ENCODE measurements at regions not wholly inside any gene's neighbourhood (a gene's known extent, or its start where the extent isn't known, plus 50 kb on each side); places are given as distances from the start of the nearest gene placed in this dataset.
"Not testable (repeated sequence)": the region's sequence is repeated elsewhere in the genome, so short reads cannot be mapped to it uniquely, and the experiment has no call there.

GRCh38 chrX:6954836-6955235 lies 192.7 kb upstream of the STS start:
- peaks cover 7 to 28% (median 15%) of the 10 kb centered on the region in 7 donors for H3K9me3 Mint-ChIP-seq
- H3K4me3 Mint-ChIP-seq: no peak overlapping the region

GRCh38 chrX:6946168-6946567 lies 201.3 kb upstream of the STS start:
- no peak for ATAC-seq (ENCODE audit: low read depth in 2 of 2)
- Mint-ChIP-seq H3K4me1 (peaks cover 0 to 3% (median 0%) of the 10 kb centered on the region in 3 donors), H3K4me3 (no peak overlapping the region), H3K27ac (peak overlapping the region in 1 of 6 donors; percentile 71), H3K27me3 (no peaks in the 10 kb centered on the region), H3K36me3 (peaks cover 4 to 10% of the 10 kb centered on the region in 2 donors), H3K9me3 (peaks cover 3 to 21% (median 10%) of the 10 kb centered on the region in 7 donors)
- DNase-seq: no peak

More at GRCh38 chrX:6954836-6955235, 192.7 kb upstream of the STS start:
- peaks cover 10 to 16% of the 10 kb centered on the region in 2 donors for H3K36me3 Mint-ChIP-seq
- H3K4me1 Mint-ChIP-seq: peaks cover 0 to 6% (median 5%) of the 10 kb centered on the region in 3 donors
- no peaks in the 10 kb centered on the region for H3K27me3 Mint-ChIP-seq
- ATAC-seq (ENCODE audit: low read depth in 2 of 2) (no peak), DNase-seq (no peak)
- H3K27ac Mint-ChIP-seq: no peak overlapping the region

- Mint-ChIP-seq H3K27me3 (no peaks in the 10 kb centered on the region), H3K4me3 (no peak overlapping the region), H3K9me3 (peaks cover 0 to 12% (median 4%) of the 10 kb centered on the region in 7 donors), H3K27ac (no peak overlapping the region), H3K4me1 (peaks cover 0 to 3% (median 0%) of the 10 kb centered on the region in 3 donors), H3K36me3 (peaks cover 0 to 6% of the 10 kb centered on the region in 2 donors)
- ATAC-seq (ENCODE audit: low read depth in 2 of 2) (no peak), DNase-seq (no peak)
Measured at GRCh38 chrX:6941041-6941440, 206.5 kb upstream of the STS start.

- H3K9me3 Mint-ChIP-seq; DNase-seq; ATAC-seq (ENCODE audit: low read depth in 2 of 2); H3K27me3 Mint-ChIP-seq; H3K4me3 Mint-ChIP-seq; H3K4me1 Mint-ChIP-seq; H3K27ac Mint-ChIP-seq; H3K36me3 Mint-ChIP-seq: not testable (repeated sequence)
Measured at GRCh38 chrX:6932942-6933341, 214.6 kb upstream of the STS start.

GRCh38 chrX:6930307-6930849 lies 217.1 kb upstream of the STS start:
- Mint-ChIP-seq H3K27me3 (no peaks in the 10 kb centered on the region), H3K36me3 (peaks cover 0 to 4% of the 10 kb centered on the region in 2 donors), H3K4me1 (no peaks in the 10 kb centered on the region), H3K27ac (no peak overlapping the region), H3K4me3 (peak overlapping the region in 1 of 8 donors; percentile 22), H3K9me3 (peaks cover 0 to 4% (median 0%) of the 10 kb centered on the region in 7 donors)
- no peak for DNase-seq
- ATAC-seq (ENCODE audit: low read depth in 2 of 2): no peak

- H3K4me1 Mint-ChIP-seq: peaks cover 0 to 2% (median 0%) of the 10 kb centered on the region in 3 donors
- no peak for DNase-seq
- no peak overlapping the region for H3K27ac Mint-ChIP-seq
- peaks cover 0 to 2% (median 0%) of the 10 kb centered on the region in 7 donors for H3K9me3 Mint-ChIP-seq
- no peaks in the 10 kb centered on the region for H3K27me3 Mint-ChIP-seq
- H3K36me3 Mint-ChIP-seq: no peaks in the 10 kb centered on the region
- no peak overlapping the region for H3K4me3 Mint-ChIP-seq
- ATAC-seq (ENCODE audit: low read depth in 2 of 2): no peak
Measured at GRCh38 chrX:6924443-6925077, 223.0 kb upstream of the STS start.

- no peak overlapping the region for H3K27ac Mint-ChIP-seq
- DNase-seq: no peak
- no peak for ATAC-seq (ENCODE audit: low read depth in 2 of 2)
Measured at GRCh38 chrX:6917666-6918065, 229.8 kb upstream of the STS start.

GRCh38 chrX:6910218-6910617 lies 237.3 kb upstream of the STS start:
- H3K27ac Mint-ChIP-seq: no peak overlapping the region
- peaks cover 0 to 2% (median 0%) of the 10 kb centered on the region in 3 donors for H3K4me1 Mint-ChIP-seq
- no peak overlapping the region for H3K4me3 Mint-ChIP-seq
- peaks cover 0 to 2% of the 10 kb centered on the region in 2 donors for H3K36me3 Mint-ChIP-seq
- ATAC-seq (ENCODE audit: low read depth in 2 of 2): no peak
- no peak for DNase-seq
- no peaks in the 10 kb centered on the region for H3K27me3 Mint-ChIP-seq
- peaks cover 0 to under 1% (median 0%) of the 10 kb centered on the region in 7 donors for H3K9me3 Mint-ChIP-seq

More at GRCh38 chrX:6917666-6918065, 229.8 kb upstream of the STS start:
- Mint-ChIP-seq H3K36me3 (no peaks in the 10 kb centered on the region), H3K27me3 (no peaks in the 10 kb centered on the region), H3K4me3 (no peak overlapping the region), H3K4me1 (peaks cover 0 to 2% (median 0%) of the 10 kb centered on the region in 3 donors), H3K9me3 (no peaks in the 10 kb centered on the region)

- Mint-ChIP-seq H3K27me3 (no peaks in the 10 kb centered on the region), H3K27ac (no peak overlapping the region), H3K4me1 (peaks cover 0 to 5% (median 0%) of the 10 kb centered on the region in 3 donors), H3K36me3 (peaks cover 0 to 4% of the 10 kb centered on the region in 2 donors), H3K4me3 (no peak overlapping the region), H3K9me3 (peaks cover 0 to 2% (median 0%) of the 10 kb centered on the region in 7 donors)
- ATAC-seq (ENCODE audit: low read depth in 2 of 2) (no peak), DNase-seq (no peak)
Measured at GRCh38 chrX:6909396-6909795, 238.1 kb upstream of the STS start.

GRCh38 chrX:6906608-6907007 lies 240.9 kb upstream of the STS start:
- H3K9me3 Mint-ChIP-seq: peaks cover 0 to 2% (median 0%) of the 10 kb centered on the region in 7 donors
- H3K4me1 Mint-ChIP-seq: peaks cover 0 to 5% (median 0%) of the 10 kb centered on the region in 3 donors
- no peaks in the 10 kb centered on the region for H3K27me3 Mint-ChIP-seq

GRCh38 chrX:6904156-6904555 lies 243.4 kb upstream of the STS start:
- ATAC-seq (ENCODE audit: low read depth in 2 of 2): no peak
- no peaks in the 10 kb centered on the region for H3K27me3 Mint-ChIP-seq
- no peak for DNase-seq
- peaks cover 0 to 4% of the 10 kb centered on the region in 2 donors for H3K36me3 Mint-ChIP-seq
- no peak overlapping the region for H3K4me3 Mint-ChIP-seq
- H3K27ac Mint-ChIP-seq: peak overlapping the region in 1 of 6 donors; percentile 63
- peaks cover 0 to 5% (median 0%) of the 10 kb centered on the region in 3 donors for H3K4me1 Mint-ChIP-seq
- H3K9me3 Mint-ChIP-seq: peaks cover 0 to 2% (median 0%) of the 10 kb centered on the region in 7 donors

More at GRCh38 chrX:6906608-6907007, 240.9 kb upstream of the STS start:
- no peak overlapping the region for H3K4me3 Mint-ChIP-seq
- peak overlapping the region in 1 of 6 donors; percentile 49 for H3K27ac Mint-ChIP-seq
- DNase-seq (no peak), ATAC-seq (ENCODE audit: low read depth in 2 of 2) (no peak)
- peaks cover 0 to 4% of the 10 kb centered on the region in 2 donors for H3K36me3 Mint-ChIP-seq

- Mint-ChIP-seq H3K27me3 (no peaks in the 10 kb centered on the region), H3K27ac (no peak overlapping the region), H3K4me1 (no peaks in the 10 kb centered on the region), H3K4me3 (no peak overlapping the region), H3K36me3 (no peaks in the 10 kb centered on the region), H3K9me3 (peaks cover 0 to 8% (median 0%) of the 10 kb centered on the region in 7 donors)
- DNase-seq (no peak), ATAC-seq (ENCODE audit: low read depth in 2 of 2) (no peak)
Measured at GRCh38 chrX:6898371-6898770, 249.1 kb upstream of the STS start.

GRCh38 chrX:6891404-6891803 lies 256.1 kb upstream of the STS start:
- no peaks in the 10 kb centered on the region for H3K4me1 Mint-ChIP-seq
- H3K4me3 Mint-ChIP-seq: no peak overlapping the region
- DNase-seq: no peak
- H3K36me3 Mint-ChIP-seq: peaks cover 0 to 7% of the 10 kb centered on the region in 2 donors
- no peaks in the 10 kb centered on the region for H3K27me3 Mint-ChIP-seq
- no peak overlapping the region for H3K27ac Mint-ChIP-seq
- no peak for ATAC-seq (ENCODE audit: low read depth in 2 of 2)
- peaks cover 3 to 19% (median 8%) of the 10 kb centered on the region in 7 donors for H3K9me3 Mint-ChIP-seq

Data from naive B cell (primary cell).